Stomach (tissue), 8 donors: ENCODE measurements at regions not wholly inside any gene's neighbourhood (a gene's known extent, or its start where the extent isn't known, plus 50 kb on each side); places are given as distances from the start of the nearest gene placed in this dataset.

Experiments
- DNase-seq, 2 donors: peaks; one replicate each; pipeline versions ENCODE4 v3.0.0 to v3.0.0-alpha.2; 2013 to 2019
- H3K27ac ChIP-seq, 5 donors: fragments of 200-600 bp in 4 of 5; sonication (generic) in 4 of 5; one replicate each; pipeline ENCODE4 v1.5.1; 2013 to 2019; ENCODE audit warnings: mild to moderate bottlenecking in 1 of 5, moderate library complexity in 1 of 5
- H3K27me3 ChIP-seq, 3 donors: fragments of 200-600 bp; sonication (generic); one replicate each; pipeline ENCODE4 v1.5.1; 2017 to 2019; ENCODE audit warnings: mixed run types in 1 of 3
- H3K36me3 ChIP-seq, 4 donors: fragments of 200-600 bp; sonication (generic); 1 replicate in 3 of 4; 2 replicates in 1 of 4; pipeline ENCODE4 v1.5.1; 2016 to 2019
- H3K4me1 ChIP-seq, 4 donors: fragments of 200-600 bp; sonication (generic); one replicate each; pipeline ENCODE4 v1.5.1; 2016 to 2019
- H3K4me3 ChIP-seq, 4 donors: fragments of 200-600 bp; sonication (generic) in 3 of 4; one replicate each; pipeline ENCODE4 v1.5.1; 2016 to 2019; ENCODE audit warnings: mild to moderate bottlenecking in 1 of 4
- H3K9me3 ChIP-seq, 4 donors: fragments of 200-600 bp; sonication (generic); one replicate each; pipeline ENCODE4 v1.5.1; 2016 to 2019
- CTCF ChIP-seq, 7 experiments: fragments of 450-650 bp in 4 of 7; fragments of 200-600 bp in 3 of 7; sonication (generic) in 3 of 7; IDR thresholded peaks; one replicate each; pipeline ENCODE4 v1.5.1; 2016 to 2019; ENCODE audit warnings: antibody characterized with exemption in 7 of 7, control low read depth in 2 of 7, mild to moderate bottlenecking in 1 of 7
- EP300 ChIP-seq: sonication (generic); formaldehyde crosslinking; IDR thresholded peaks from one replicate; pipeline ENCODE4 v1.6.1; 2017; ENCODE audit warnings: antibody characterized with exemption
- POLR2A ChIP-seq, 4 donors: fragments of 450-650 bp; IDR thresholded peaks; one replicate each; pipeline ENCODE4 v1.6.1; 2016; ENCODE audit warnings: antibody characterized with exemption in 4 of 4, control low read depth in 2 of 4, mild to moderate bottlenecking in 1 of 4, moderate library complexity in 1 of 4
- POLR2AphosphoS5 ChIP-seq, 3 donors: sonication (generic); formaldehyde crosslinking; IDR thresholded peaks; one replicate each; pipeline ENCODE4 v1.6.1; 2016; ENCODE audit warnings: antibody characterized with exemption in 3 of 3
- WGBS, 5 donors: extraction: QIAGEN DNeasy Blood & Tissue Kit in 3 of 5; methylation state at CpG; one replicate each; pipeline versions ENCODE4 v1.1.5 to v1.1.7; 2013 to 2018; 5-methylcytosine and 5-hydroxymethylcytosine counted together
- intact Hi-C: fragments of 100-400 bp; cut with DNase I; formaldehyde crosslinking; loops from one replicate; pipeline ENCODE4 v1.15.1; 2023; ENCODE audit warnings: low total_unique reads
- donor health status: healthy with polysubstance abuse.
- donor health status: Bipolar disorder and iron deficiency.
- donor health status: healthy.

- Histone ChIP-seq H3K4me1 (no peaks in the 10 kb centered on the region), H3K27ac (no peak overlapping the region), H3K27me3 (no peaks in the 10 kb centered on the region), H3K36me3 (no peaks in the 10 kb centered on the region), H3K9me3 (no peaks in the 10 kb centered on the region), H3K4me3 (no peak overlapping the region)
- no peak for DNase-seq
- 52 to 71% (median 64%) methylated on average over 3 of the region's 3 CpGs for WGBS, 5 donors
- intact Hi-C loops, result no loop called here
- TF ChIP-seq CTCF (IDR thresholded peaks at IDR 0.05) (no peak), POLR2A (IDR thresholded peaks at IDR 0.05) (no peak), EP300 (no peak), POLR2AphosphoS5 (IDR thresholded peaks at IDR 0.05) (no peak)
Measured at GRCh38 chr3:147614210-147614609, 205.0 kb downstream of the ZIC1 start.

GRCh38 chr3:147615035-147615434 lies 205.9 kb downstream of the ZIC1 start:
- Histone ChIP-seq H3K36me3 (no peaks in the 10 kb centered on the region), H3K4me3 (no peak overlapping the region), H3K4me1 (no peaks in the 10 kb centered on the region), H3K27ac (no peak overlapping the region), H3K9me3 (no peaks in the 10 kb centered on the region), H3K27me3 (no peaks in the 10 kb centered on the region)
- TF ChIP-seq POLR2AphosphoS5 (IDR thresholded peaks at IDR 0.05) (no peak), EP300 (no peak), POLR2A (IDR thresholded peaks at IDR 0.05) (no peak), CTCF (IDR thresholded peaks at IDR 0.05) (no peak)
- intact Hi-C loops, result no loop called here
- no peak for DNase-seq
- 60 to 74% (median 67%) methylated on average over 4 of the region's 4 CpGs for WGBS, 5 donors

- peak in 1 of 2 donors; percentile 3 for DNase-seq
- Histone ChIP-seq H3K9me3 (no peaks in the 10 kb centered on the region), H3K4me3 (no peak overlapping the region), H3K27me3 (no peaks in the 10 kb centered on the region), H3K4me1 (no peaks in the 10 kb centered on the region), H3K36me3 (no peaks in the 10 kb centered on the region), H3K27ac (no peak overlapping the region)
- intact Hi-C loops, result no loop called here
- TF ChIP-seq POLR2AphosphoS5 (IDR thresholded peaks at IDR 0.05), result no peak
- no peak for TF ChIP-seq POLR2A (IDR thresholded peaks at IDR 0.05)
- no peak for TF ChIP-seq CTCF (IDR thresholded peaks at IDR 0.05)
- TF ChIP-seq EP300, result no peak
- WGBS, 5 donors, result 5 to 16% (median 7%) methylated on average over 2 of the region's 2 CpGs
Measured at GRCh38 chr3:147616998-147617619, 207.9 kb downstream of the ZIC1 start.

- H3K27ac ChIP-seq, result no peak overlapping the region
- H3K4me3 ChIP-seq, result no peak overlapping the region
- no peaks in the 10 kb centered on the region for H3K36me3 ChIP-seq
- TF ChIP-seq EP300 (no peak), POLR2A (IDR thresholded peaks at IDR 0.05) (no peak), CTCF (IDR thresholded peaks at IDR 0.05) (no peak)
- no peak for DNase-seq
- no peaks in the 10 kb centered on the region for H3K27me3 ChIP-seq
- intact Hi-C loops, result no loop called here
- 45 to 59% (median 52%) methylated on average over 4 of the region's 4 CpGs for WGBS, 5 donors
- H3K9me3 ChIP-seq, result no peaks in the 10 kb centered on the region
- no peaks in the 10 kb centered on the region for H3K4me1 ChIP-seq
Measured at GRCh38 chr3:147618691-147619090, 209.5 kb downstream of the ZIC1 start.
